IMR-90 (cell line): ENCODE measurements at regions not wholly inside any gene's neighbourhood (a gene's known extent, or its start where the extent isn't known, plus 50 kb on each side); places are given as distances from the start of the nearest gene placed in this dataset.

Experiments used
- ATAC-seq: fragments of 200-7000 bp; cut with Tn5 transposase; 2 replicates; pipeline ENCODE4 v1.9.1; 2020; ENCODE audit warnings: low read depth, mild to moderate bottlenecking, moderate library complexity
- BruUV-seq: library from RNA; stranded (reverse); fragments of 400-500 nt; replicated peaks from 2 replicates; lab custom pipeline; 2021; lab: Mats Ljungman, UMichigan
- CTCF ChIA-PET: fragments of 300-600 bp; formaldehyde crosslinking; extraction: SDS; loops from one replicate; lab custom pipeline; 2021; ENCODE audit warnings: antibody characterized with exemption; lab: Yijun Ruan, JAX
- POLR2A ChIA-PET: fragments of 300-600 bp; sonication (Branson Sonifier 250); formaldehyde crosslinking; loops from one replicate; lab custom pipeline; 2022; ENCODE audit warnings: antibody characterized with exemption; ENCODE audit not compliant: unreplicated experiment; lab: Charles Lee
- DNase-seq: peaks from one replicate; pipeline ENCODE4 v3.0.0; 2013
- H2AFZ ChIP-seq: replicated peaks from 2 replicates; pipeline ENCODE3; 2013; ENCODE audit warnings: low read length, mild to moderate bottlenecking; ENCODE audit not compliant: poor library complexity
- H2AK5ac ChIP-seq: 2 replicates; pipeline ENCODE4 v1.6.1; 2013; ENCODE audit warnings: low read depth, low read length, inconsistent platforms
- H2AK9ac ChIP-seq: replicated peaks from 2 replicates; pipeline ENCODE3; 2013; ENCODE audit warnings: mild to moderate bottlenecking, low read depth, low read length, moderate library complexity; ENCODE audit not compliant: poor library complexity
- H2BK120ac ChIP-seq: 2 replicates; pipeline ENCODE4 v1.6.1; 2013; ENCODE audit warnings: low read depth, low read length, inconsistent platforms
- H2BK15ac ChIP-seq: 3 replicates; pipeline ENCODE4 v1.6.1; 2013; ENCODE audit warnings: low read depth, low read length, inconsistent platforms
- H2BK20ac ChIP-seq: 2 replicates; pipeline ENCODE4 v1.6.1; 2013; ENCODE audit warnings: low read depth, mild to moderate bottlenecking, inconsistent platforms, low read length, moderate library complexity
- H2BK5ac ChIP-seq: 2 replicates; pipeline ENCODE4 v1.6.1; 2013; ENCODE audit warnings: mild to moderate bottlenecking, low read depth, low read length, inconsistent platforms; ENCODE audit not compliant: poor library complexity, severe bottlenecking
- H3K14ac ChIP-seq: replicated peaks from 2 replicates; pipeline ENCODE4 v1.6.1; 2013; ENCODE audit warnings: low read depth, low read length, inconsistent platforms
- H3K18ac ChIP-seq: 2 replicates; pipeline ENCODE4 v1.6.1; 2013; ENCODE audit warnings: low read depth, low read length, control low read depth
- H3K23ac ChIP-seq: 2 replicates; pipeline ENCODE4 v1.6.1; 2013; ENCODE audit warnings: low read depth, low read length, inconsistent platforms
- H3K27ac ChIP-seq: 2 replicates; pipeline ENCODE4 v1.5.1; 2013; ENCODE audit warnings: mild to moderate bottlenecking, control low read depth, low read length; ENCODE audit not compliant: insufficient read depth
- H3K27me3 ChIP-seq: 2 replicates; pipeline ENCODE4 v1.6.1; 2013; ENCODE audit warnings: low read length; ENCODE audit not compliant: control insufficient read depth, insufficient read depth
- H3K36me3 ChIP-seq: 2 replicates; pipeline ENCODE4 v1.6.1; 2013; ENCODE audit warnings: low read length, mixed read lengths; ENCODE audit not compliant: control insufficient read depth, insufficient read depth
- H3K4ac ChIP-seq: 2 replicates; pipeline ENCODE4 v1.6.1; 2013; ENCODE audit warnings: low read depth, low read length, inconsistent platforms
- H3K4me1 ChIP-seq: 2 replicates; pipeline ENCODE4 v1.6.1; 2013; ENCODE audit warnings: low read length, mixed read lengths; ENCODE audit not compliant: control insufficient read depth, insufficient read depth
- H3K4me2 ChIP-seq: 2 replicates; pipeline ENCODE4 v1.6.1; 2013; ENCODE audit warnings: low read depth, mild to moderate bottlenecking, control low read depth, low read length, moderate library complexity
- H3K4me3 ChIP-seq: 2 replicates; pipeline ENCODE4 v1.5.1; 2013; ENCODE audit warnings: low read depth, mild to moderate bottlenecking, control low read depth, low read length, moderate library complexity; ENCODE audit not compliant: insufficient read depth
- H3K56ac ChIP-seq: 2 replicates; pipeline ENCODE4 v1.6.1; 2013; ENCODE audit warnings: low read length, inconsistent platforms; ENCODE audit not compliant: insufficient read depth; ENCODE audit errors: extremely low read depth
- H3K79me1 ChIP-seq, 2 experiments: 2 replicates each; pipeline ENCODE4 v1.6.1; 2013; ENCODE audit warnings: low read length in 2 of 2, inconsistent platforms in 1 of 2, low read depth in 1 of 2
- H3K9ac ChIP-seq: 2 replicates; pipeline ENCODE4 v1.6.1; 2013; ENCODE audit warnings: low read depth, low read length, control low read depth
- H3K9me1 ChIP-seq: 2 replicates; pipeline ENCODE4 v1.6.1; 2013; ENCODE audit warnings: low read length, inconsistent platforms; ENCODE audit not compliant: insufficient read depth
- H3K9me3 ChIP-seq: 2 replicates; pipeline ENCODE4 v1.6.1; 2013; ENCODE audit warnings: low read length; ENCODE audit not compliant: control insufficient read depth, insufficient read depth
- H4K20me1 ChIP-seq: 2 replicates; pipeline ENCODE4 v1.6.1; 2013; ENCODE audit warnings: low read length, inconsistent platforms; ENCODE audit not compliant: insufficient read depth
- H4K5ac ChIP-seq: 2 replicates; pipeline ENCODE4 v1.6.1; 2013; ENCODE audit warnings: mild to moderate bottlenecking, low read depth, low read length, control low read depth
- H4K8ac ChIP-seq, 2 experiments: 2 replicates each; pipeline ENCODE4 v1.6.1; 2013; ENCODE audit warnings: low read depth in 2 of 2, low read length in 2 of 2, control low read depth in 1 of 2, inconsistent platforms in 1 of 2
- H4K91ac ChIP-seq: 2 replicates; pipeline ENCODE4 v1.6.1; 2013; ENCODE audit warnings: low read depth, low read length, inconsistent platforms; ENCODE audit not compliant: insufficient read depth
- CHD1 ChIP-seq: IDR thresholded peaks from 2 replicates; pipeline ENCODE4 v1.6.1; 2012; ENCODE audit warnings: low read depth, low read length, improper control_type of control experiment
- MXI1 ChIP-seq: IDR thresholded peaks from 2 replicates; pipeline ENCODE4 v1.6.1; 2012; ENCODE audit warnings: low read depth, mild to moderate bottlenecking, low read length, moderate library complexity, borderline replicate concordance
- POLR2A ChIP-seq: IDR thresholded peaks from 2 replicates; pipeline ENCODE4 v1.6.1; 2012; ENCODE audit warnings: mild to moderate bottlenecking, low read depth, low read length
- RAD21 ChIP-seq: IDR thresholded peaks from 2 replicates; pipeline ENCODE4 v1.6.1; 2012; ENCODE audit warnings: low read length, improper control_type of control experiment
- RCOR1 ChIP-seq: IDR thresholded peaks from 2 replicates; pipeline ENCODE4 v1.6.1; 2012; ENCODE audit warnings: mild to moderate bottlenecking, low read length, improper control_type of control experiment; ENCODE audit not compliant: insufficient replicate concordance
- RFX5 ChIP-seq: IDR thresholded peaks from 2 replicates; pipeline ENCODE4 v1.8.0; 2012; ENCODE audit warnings: low read depth, mild to moderate bottlenecking, low read length, moderate library complexity
- WGBS, 2 experiments: methylation state at CpG; one replicate each; pipeline versions ENCODE4 v1.1.5 to v1.1.7; 2013; ENCODE audit warnings: missing lambda C conversion rate in 2 of 2; ENCODE audit not compliant: insufficient read length in 1 of 2; ENCODE audit errors: extremely low coverage in 2 of 2; 5-methylcytosine and 5-hydroxymethylcytosine counted together
- dilution Hi-C: fragments of 300-500 bp; cut with HindIII; formaldehyde crosslinking; loops from one replicate; pipeline ENCODE4 v1.14.3; 2018; ENCODE audit warnings: low sequenced_read_pairs; ENCODE audit not compliant: unreplicated experiment
- in situ Hi-C: fragments of 300-500 bp; cut with MboI; formaldehyde crosslinking; loops from 3 replicates; pipeline ENCODE4 v1.14.3; 2019; ENCODE audit warnings: low sequenced_read_pairs, inconsistent platforms, mixed read lengths
- intact Hi-C: fragments of 100-400 bp; cut with micrococcal nuclease; formaldehyde crosslinking; loops from 2 replicates; pipeline ENCODE4 v1.10.0; 2022
- TF ChIP-seq, protein P1 (sequence below): fragments of 150-350 bp; IDR thresholded peaks from 2 replicates; pipeline ENCODE4 v1.6.1; 2016; ENCODE audit warnings: low read depth, mild to moderate bottlenecking, low read length, moderate library complexity, borderline replicate concordance
- TF ChIP-seq, protein P2 (sequence below): conservative IDR thresholded peaks from 2 replicates; pipeline ENCODE4 v1.5.1; 2012; ENCODE audit warnings: mild to moderate bottlenecking, low read depth, low read length, improper control_type of control experiment

DNA sequence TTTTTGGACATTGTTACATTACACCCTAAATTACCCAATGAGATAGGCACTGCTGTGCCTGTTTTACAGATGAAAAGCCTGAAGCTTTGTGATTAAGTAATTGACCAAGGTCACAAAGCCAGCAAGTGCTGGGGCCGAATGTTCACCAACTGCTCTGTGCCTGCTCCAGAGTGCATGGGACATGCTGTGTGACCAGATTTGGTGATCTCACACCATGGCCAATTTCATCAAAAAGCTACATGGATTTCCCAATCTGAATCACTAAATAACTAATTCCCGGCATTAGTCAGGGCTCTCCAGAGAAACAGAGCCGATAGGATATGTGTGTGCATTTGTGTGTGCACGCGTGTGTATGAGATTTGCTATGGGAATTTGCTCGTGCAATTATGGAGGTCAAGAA lies 228.3 kb upstream of the ECI2 start:
- TF ChIP-seq, protein P1, sequence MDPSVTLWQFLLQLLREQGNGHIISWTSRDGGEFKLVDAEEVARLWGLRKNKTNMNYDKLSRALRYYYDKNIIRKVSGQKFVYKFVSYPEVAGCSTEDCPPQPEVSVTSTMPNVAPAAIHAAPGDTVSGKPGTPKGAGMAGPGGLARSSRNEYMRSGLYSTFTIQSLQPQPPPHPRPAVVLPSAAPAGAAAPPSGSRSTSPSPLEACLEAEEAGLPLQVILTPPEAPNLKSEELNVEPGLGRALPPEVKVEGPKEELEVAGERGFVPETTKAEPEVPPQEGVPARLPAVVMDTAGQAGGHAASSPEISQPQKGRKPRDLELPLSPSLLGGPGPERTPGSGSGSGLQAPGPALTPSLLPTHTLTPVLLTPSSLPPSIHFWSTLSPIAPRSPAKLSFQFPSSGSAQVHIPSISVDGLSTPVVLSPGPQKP: no peak
- no peak for TF ChIP-seq MXI1
- TF ChIP-seq POLR2A: no peak
- no peak for TF ChIP-seq RCOR1
- no peak for TF ChIP-seq RAD21
- TF ChIP-seq, protein P2, sequence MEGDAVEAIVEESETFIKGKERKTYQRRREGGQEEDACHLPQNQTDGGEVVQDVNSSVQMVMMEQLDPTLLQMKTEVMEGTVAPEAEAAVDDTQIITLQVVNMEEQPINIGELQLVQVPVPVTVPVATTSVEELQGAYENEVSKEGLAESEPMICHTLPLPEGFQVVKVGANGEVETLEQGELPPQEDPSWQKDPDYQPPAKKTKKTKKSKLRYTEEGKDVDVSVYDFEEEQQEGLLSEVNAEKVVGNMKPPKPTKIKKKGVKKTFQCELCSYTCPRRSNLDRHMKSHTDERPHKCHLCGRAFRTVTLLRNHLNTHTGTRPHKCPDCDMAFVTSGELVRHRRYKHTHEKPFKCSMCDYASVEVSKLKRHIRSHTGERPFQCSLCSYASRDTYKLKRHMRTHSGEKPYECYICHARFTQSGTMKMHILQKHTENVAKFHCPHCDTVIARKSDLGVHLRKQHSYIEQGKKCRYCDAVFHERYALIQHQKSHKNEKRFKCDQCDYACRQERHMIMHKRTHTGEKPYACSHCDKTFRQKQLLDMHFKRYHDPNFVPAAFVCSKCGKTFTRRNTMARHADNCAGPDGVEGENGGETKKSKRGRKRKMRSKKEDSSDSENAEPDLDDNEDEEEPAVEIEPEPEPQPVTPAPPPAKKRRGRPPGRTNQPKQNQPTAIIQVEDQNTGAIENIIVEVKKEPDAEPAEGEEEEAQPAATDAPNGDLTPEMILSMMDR: no peak
- no peak for TF ChIP-seq RFX5
- TF ChIP-seq CHD1: no peak
- dilution Hi-C loops (no loop called here), in situ Hi-C loops (no loop called here), intact Hi-C loops (no loop called here)
- BruUV-seq: no TSS peak
- DNase-seq: no peak
- WGBS, 2 experiments: 60% methylated on average over 1 of the region's 6 CpGs; no CpG with 5 or more reads in 1 of the 2 experiments
- ATAC-seq: no peak
- Histone ChIP-seq H3K4me1 (peaks cover 6% of the 10 kb centered on the region), H2AFZ (no peak overlapping the region), H4K5ac (no peak overlapping the region), H3K4ac (no peak overlapping the region), H3K36me3 (no peaks in the 10 kb centered on the region), H2AK5ac (0 out of 2 replicates have a peak overlapping the region, but pooled peaks have one; percentile 8), H3K4me2 (no peak overlapping the region), H4K91ac (no peak overlapping the region), H3K79me1 (no peaks in the 10 kb centered on the region), H3K9ac (no peak overlapping the region), H2BK120ac (no peak overlapping the region), H3K27me3 (no peaks in the 10 kb centered on the region), H3K9me1 (peaks cover 6% of the 10 kb centered on the region; the same call in 1 of the 2 replicates), H3K18ac (no peak overlapping the region), H2BK20ac (no peak overlapping the region; the same call in 1 of the 2 replicates), H2BK5ac (no peak overlapping the region), H2BK15ac (no peak overlapping the region), H2AK9ac (no peak overlapping the region), H3K9me3 (no peaks in the 10 kb centered on the region), H3K27ac (no peak overlapping the region), H3K23ac (no peak overlapping the region), H4K20me1 (no peaks in the 10 kb centered on the region), H4K8ac (no peak overlapping the region), H3K14ac (no peak overlapping the region), H3K4me3 (no peak overlapping the region), H3K56ac (no peak overlapping the region)
- POLR2A ChIA-PET: no interaction called here
- CTCF ChIA-PET: interaction anchor here (1.2 kb wide), 1 partner anchor 10 kb away, joined by 3 read pairs; no protein-coding TSS in a partner anchor
